H1 (cell line): ENCODE measurements at regions not wholly inside any gene's neighbourhood (a gene's known extent, or its start where the extent isn't known, plus 50 kb on each side); places are given as distances from the start of the nearest gene placed in this dataset.

Experiments
- CTCF ChIA-PET: fragments of 300-600 bp; sonication (Branson Sonifier 250); formaldehyde crosslinking; loops from one replicate; lab custom pipeline; 2021; ENCODE audit not compliant: partially characterized antibody; lab: Charles Lee
- POLR2A ChIA-PET: fragments of 300-600 bp; sonication (Branson Sonifier 250); formaldehyde crosslinking; loops from one replicate; lab custom pipeline; 2021; ENCODE audit warnings: inconsistent platforms; ENCODE audit not compliant: partially characterized antibody; lab: Charles Lee
- DNase-seq, 2 experiments: peaks; one replicate each; pipeline versions ENCODE4 v3.0.0 to v3.0.0-alpha.2; 2010 to 2022; ENCODE audit warnings: low spot score in 2 of 2, low read depth in 1 of 2, mixed read lengths in 1 of 2
- FAIRE-seq: peaks from 2 replicates; lab custom pipeline; 2011; peaks lifted over from hg19 to GRCh38; lab: Jason Lieb, UNC
- H2AFZ ChIP-seq: 2 replicates; pipeline ENCODE4 v1.8.1; 2012; ENCODE audit warnings: low read length, inconsistent platforms
- H2AK5ac ChIP-seq: 2 replicates; pipeline ENCODE4 v1.6.1; 2013; ENCODE audit warnings: low read depth, low read length
- H2BK120ac ChIP-seq: replicated peaks from 2 replicates; pipeline ENCODE3; 2013; ENCODE audit warnings: low read depth, low read length, inconsistent platforms
- H2BK12ac ChIP-seq: 2 replicates; pipeline ENCODE4 v1.6.1; 2013; ENCODE audit warnings: low read depth, low read length
- H2BK15ac ChIP-seq: 2 replicates; pipeline ENCODE4 v1.6.1; 2013; ENCODE audit warnings: low read length
- H2BK20ac ChIP-seq: 2 replicates; pipeline ENCODE4 v1.6.1; 2013; ENCODE audit warnings: low read length
- H2BK5ac ChIP-seq: 2 replicates; pipeline ENCODE4 v1.6.1; 2013; ENCODE audit warnings: low read depth, low read length
- H3K14ac ChIP-seq: 2 replicates; pipeline ENCODE4 v1.6.1; 2013; ENCODE audit warnings: inconsistent platforms; ENCODE audit not compliant: insufficient read length
- H3K18ac ChIP-seq: 2 replicates; pipeline ENCODE4 v1.6.1; 2013; ENCODE audit warnings: low read length; ENCODE audit errors: extremely low read depth
- H3K23ac ChIP-seq: 2 replicates; pipeline ENCODE4 v1.6.1; 2013; ENCODE audit warnings: inconsistent platforms; ENCODE audit not compliant: insufficient read length
- H3K23me2 ChIP-seq: 2 replicates; pipeline ENCODE4 v1.6.1; 2013; ENCODE audit warnings: low read depth, low read length
- H3K27ac ChIP-seq: 2 replicates; pipeline ENCODE4 v1.6.1; 2011; ENCODE audit warnings: low read depth, low read length, inconsistent platforms
- H3K27me3 ChIP-seq, 4 experiments: replicated peaks in 1 of 4; 1 replicate in 1 of 4; 2 replicates in 3 of 4; pipeline versions ENCODE4 v1.6.1 to v1.8.1; 2011 to 2013; ENCODE audit warnings: low read length in 3 of 4, mild to moderate bottlenecking in 3 of 4, inconsistent platforms in 2 of 4, mixed read lengths in 2 of 4, moderate library complexity in 1 of 4; ENCODE audit not compliant: control insufficient read depth in 3 of 4, insufficient read depth in 3 of 4; ENCODE audit errors: extremely low read depth in 1 of 4
- H3K36me3 ChIP-seq, 4 experiments: 2 replicates each; pipeline versions ENCODE4 v1.6.1 to v1.8.1; 2011 to 2013; ENCODE audit warnings: mild to moderate bottlenecking in 4 of 4, low read length in 3 of 4, moderate library complexity in 2 of 4, control low read depth in 1 of 4, inconsistent platforms in 1 of 4; ENCODE audit not compliant: insufficient read depth in 4 of 4, control insufficient read depth in 2 of 4
- H3K4ac ChIP-seq: replicated peaks from 2 replicates; pipeline ENCODE3; 2013; ENCODE audit warnings: low read length, low read depth, mixed read lengths, inconsistent platforms; ENCODE audit not compliant: insufficient read length
- H3K4me1 ChIP-seq, 4 experiments: replicated peaks in 1 of 4; 1 replicate in 1 of 4; 2 replicates in 3 of 4; pipeline versions ENCODE4 v1.6.1 to v1.8.1; 2011 to 2013; ENCODE audit warnings: low read length in 3 of 4, inconsistent platforms in 2 of 4, mixed read lengths in 1 of 4; ENCODE audit not compliant: insufficient read depth in 4 of 4, control insufficient read depth in 3 of 4
- H3K4me2 ChIP-seq, 2 experiments: 2 replicates each; pipeline versions ENCODE4 v1.6.1 to v1.8.1; 2011 to 2013; ENCODE audit warnings: low read depth in 2 of 2, low read length in 2 of 2, control low read depth in 1 of 2, inconsistent platforms in 1 of 2, mild to moderate bottlenecking in 1 of 2; ENCODE audit not compliant: insufficient read depth in 1 of 2
- H3K4me3 ChIP-seq, 4 experiments: fragments of 200-600, 300-600 bp in 1 of 4; sonication (generic), shearing (Covaris generic), sonication (Bioruptor Twin) in 1 of 4; 2 replicates each; pipeline versions ENCODE4 v1.5.1 to v1.8.1; 2011 to 2016; ENCODE audit warnings: low read length in 4 of 4, low read depth in 3 of 4, control low read depth in 2 of 4, inconsistent platforms in 2 of 4, mild to moderate bottlenecking in 2 of 4, mixed read lengths in 1 of 4, moderate library complexity in 1 of 4; ENCODE audit not compliant: insufficient read depth in 2 of 4; ENCODE audit errors: extremely low read depth in 1 of 4
- H3K56ac ChIP-seq: replicated peaks from 2 replicates; pipeline ENCODE3; 2013; ENCODE audit warnings: low read depth, mild to moderate bottlenecking, mixed read lengths, low read length, inconsistent platforms; ENCODE audit not compliant: insufficient read length
- H3K79me1 ChIP-seq: 2 replicates; pipeline ENCODE4 v1.6.1; 2013; ENCODE audit warnings: low read depth, low read length, control low read depth
- H3K79me2 ChIP-seq, 2 experiments: 2 replicates each; pipeline versions ENCODE4 v1.6.1 to v1.8.1; 2012 to 2013; ENCODE audit warnings: low read length in 2 of 2, mild to moderate bottlenecking in 2 of 2, inconsistent platforms in 1 of 2; ENCODE audit not compliant: insufficient read depth in 2 of 2, control insufficient read depth in 1 of 2
- H3K9ac ChIP-seq, 4 experiments: replicated peaks in 1 of 4; 1 replicate in 1 of 4; 2 replicates in 3 of 4; pipeline versions ENCODE4 v1.6.1 to v1.8.1; 2011 to 2013; ENCODE audit warnings: low read depth in 3 of 4, low read length in 3 of 4, control low read depth in 2 of 4, mild to moderate bottlenecking in 2 of 4, moderate library complexity in 2 of 4, inconsistent platforms in 1 of 4; ENCODE audit errors: extremely low read depth in 1 of 4
- H3K9me3 ChIP-seq, 2 experiments: 2 replicates each; pipeline versions ENCODE4 v1.6.1 to v1.8.1; 2012 to 2013; ENCODE audit warnings: mild to moderate bottlenecking in 2 of 2, moderate library complexity in 2 of 2, control low read depth in 1 of 2, inconsistent platforms in 1 of 2, low read depth in 1 of 2, low read length in 1 of 2, mixed read lengths in 1 of 2; ENCODE audit not compliant: insufficient read depth in 2 of 2
- H4K20me1 ChIP-seq, 2 experiments: replicated peaks in 1 of 2; 2 replicates each; pipeline versions ENCODE3 to v1.8.1; 2011 to 2013; ENCODE audit warnings: inconsistent platforms in 2 of 2, low read length in 2 of 2, mild to moderate bottlenecking in 1 of 2; ENCODE audit not compliant: insufficient read depth in 2 of 2, control insufficient read depth in 1 of 2
- H4K5ac ChIP-seq: 2 replicates; pipeline ENCODE4 v1.6.1; 2013; ENCODE audit warnings: low read length, low read depth, mixed read lengths, inconsistent platforms; ENCODE audit not compliant: insufficient read length
- H4K8ac ChIP-seq: 2 replicates; pipeline ENCODE4 v1.8.0; 2013; ENCODE audit warnings: mild to moderate bottlenecking, moderate library complexity, low read length, inconsistent platforms; ENCODE audit not compliant: insufficient read depth; ENCODE audit errors: extremely low read depth
- H4K91ac ChIP-seq: replicated peaks from 2 replicates; pipeline ENCODE3; 2013; ENCODE audit warnings: low read length, mixed read lengths, inconsistent platforms; ENCODE audit not compliant: insufficient read length
- ATF3 ChIP-seq: IDR thresholded peaks from 2 replicates; pipeline ENCODE4 v1.6.1; 2011; ENCODE audit warnings: low read depth, mild to moderate bottlenecking, low read length; ENCODE audit not compliant: insufficient read depth
- CEBPB ChIP-seq: IDR thresholded peaks from 2 replicates; pipeline ENCODE4 v1.6.1; 2012; ENCODE audit warnings: low read depth, low read length
- CREB1 ChIP-seq: IDR thresholded peaks from 2 replicates; pipeline ENCODE4 v1.6.1; 2012; ENCODE audit warnings: inconsistent platforms
- CTBP2 ChIP-seq: IDR thresholded peaks from 2 replicates; pipeline ENCODE4 v1.7.0; 2011; ENCODE audit warnings: borderline replicate concordance, mild to moderate bottlenecking, moderate library complexity, mixed read lengths, low read length; ENCODE audit not compliant: insufficient read depth, insufficient read length
- EZH2 ChIP-seq: fragments of 200-600 bp; sonication (generic); IDR thresholded peaks from 2 replicates; pipeline ENCODE4 v1.7.1; 2012; ENCODE audit warnings: low read depth, mild to moderate bottlenecking, moderate library complexity, low read length, inconsistent platforms; ENCODE audit not compliant: severe bottlenecking
- FOSL1 ChIP-seq: IDR thresholded peaks from 2 replicates; pipeline ENCODE4 v1.6.1; 2011; ENCODE audit warnings: mild to moderate bottlenecking, low read depth, low read length, moderate library complexity; ENCODE audit not compliant: insufficient read depth
- HDAC6 ChIP-seq: IDR thresholded peaks from one replicate; pipeline ENCODE4 v1.7.1; 2012; ENCODE audit warnings: low read depth, mild to moderate bottlenecking, inconsistent platforms, low read length, moderate library complexity
- JUND ChIP-seq: IDR thresholded peaks from 2 replicates; pipeline ENCODE4 v1.6.1; 2011; ENCODE audit warnings: mild to moderate bottlenecking, improper control_type of control experiment, low read length
- KDM4A ChIP-seq: IDR thresholded peaks from one replicate; pipeline ENCODE4 v1.7.1; 2012; ENCODE audit warnings: low read depth, mild to moderate bottlenecking, moderate library complexity, low read length, inconsistent platforms; ENCODE audit not compliant: severe bottlenecking
- MAX ChIP-seq: IDR thresholded peaks from 2 replicates; pipeline ENCODE4 v1.6.1; 2012; ENCODE audit warnings: inconsistent platforms
- POLR2A ChIP-seq, 2 experiments: IDR thresholded peaks; 1 replicate in 1 of 2; 2 replicates in 1 of 2; pipeline ENCODE4 v1.6.1; 2011; ENCODE audit warnings: low read depth in 2 of 2, low read length in 2 of 2, mild to moderate bottlenecking in 2 of 2; ENCODE audit errors: control extremely low read depth in 1 of 2
- RFX5 ChIP-seq: IDR thresholded peaks from 2 replicates; pipeline ENCODE4 v1.6.1; 2011; ENCODE audit warnings: low read depth, low read length, improper control_type of control experiment, borderline replicate concordance
- SAP30 ChIP-seq: fragments of 300-600 bp; sonication (generic); IDR thresholded peaks from 2 replicates; pipeline ENCODE4 v1.7.1; 2012; ENCODE audit warnings: low read length, moderate library complexity, mild to moderate bottlenecking, inconsistent platforms; ENCODE audit not compliant: insufficient read depth, insufficient replicate concordance
- SIX5 ChIP-seq: IDR thresholded peaks from 2 replicates; pipeline ENCODE4 v1.6.1; 2011; ENCODE audit warnings: mild to moderate bottlenecking, low read depth, low read length
- SRF ChIP-seq: IDR thresholded peaks from 2 replicates; pipeline ENCODE4 v1.6.1; 2011; ENCODE audit warnings: mild to moderate bottlenecking, low read depth, low read length, moderate library complexity
- TAF1 ChIP-seq: IDR thresholded peaks from 2 replicates; pipeline ENCODE4 v1.6.1; 2011; ENCODE audit warnings: mild to moderate bottlenecking, low read depth, low read length
- WGBS, 2 experiments: shearing (Covaris generic) in 1 of 2; methylation state at CpG; one replicate each; pipeline versions ENCODE4 v1.1.6 to v1.1.7; 2013 to 2015; ENCODE audit warnings: low lambda C conversion rate in 2 of 2, mixed read lengths in 2 of 2, inconsistent platforms in 1 of 2, low coverage in 1 of 2, missing lambda C conversion rate in 1 of 2; ENCODE audit not compliant: insufficient replicate concordance in 2 of 2, insufficient coverage in 1 of 2, insufficient read length in 1 of 2; ENCODE audit errors: extremely low coverage in 1 of 2, missing lambda C conversion rate in 1 of 2; 5-methylcytosine and 5-hydroxymethylcytosine counted together

GRCh38 chrX:67296395-67296794, 247.4 kb upstream of the AR start:
- no peak overlapping the region for H4K5ac ChIP-seq
- no peak overlapping the region for H3K23ac ChIP-seq
- H2BK120ac ChIP-seq, result no peak overlapping the region
- WGBS, 2 experiments, result 100% methylated on average over 1 of the region's 1 CpG; no CpG with 5 or more reads in 1 of the 2 experiments
- no peaks in the 10 kb centered on the region for H3K36me3 ChIP-seq
- H2BK5ac ChIP-seq, result no peak overlapping the region
- ChIA-PET CTCF (no interaction called here), POLR2A (no interaction called here)
- no peak overlapping the region for H2AFZ ChIP-seq
- no peak overlapping the region for H3K14ac ChIP-seq
- no peaks in the 10 kb centered on the region for H3K23me2 ChIP-seq
- H3K27ac ChIP-seq, result no peak overlapping the region
- no peaks in the 10 kb centered on the region for H3K4me1 ChIP-seq
- no peaks in the 10 kb centered on the region for H3K9me3 ChIP-seq
- H3K4ac ChIP-seq, result no peak overlapping the region
- H2BK15ac ChIP-seq, result no peak overlapping the region
- H2BK12ac ChIP-seq, result no peak overlapping the region
- no peak overlapping the region for H3K18ac ChIP-seq
- H3K9ac ChIP-seq, result no peak overlapping the region
- no peak overlapping the region for H2BK20ac ChIP-seq
- no peaks in the 10 kb centered on the region for H3K79me2 ChIP-seq
- no peaks in the 10 kb centered on the region for H3K79me1 ChIP-seq
- FAIRE-seq (no peak), DNase-seq (no peak)
- no peak overlapping the region for H3K56ac ChIP-seq
- H3K4me3 ChIP-seq, result no peak overlapping the region
- H4K20me1 ChIP-seq, result no peaks in the 10 kb centered on the region
- H3K4me2 ChIP-seq, result no peak overlapping the region
- H2AK5ac ChIP-seq, result no peak overlapping the region
- no peak overlapping the region for H4K8ac ChIP-seq
- no peaks in the 10 kb centered on the region for H3K27me3 ChIP-seq
- no peak overlapping the region for H4K91ac ChIP-seq
- TF ChIP-seq POLR2A (IDR thresholded peaks at IDR 0.05; ENCODE audit: control extremely low read depth in 1 of 2, low read depth in 2 of 2, low read length in 2 of 2), result no peak
- TF ChIP-seq RFX5, result no peak
- no peak for TF ChIP-seq FOSL1
- TF ChIP-seq CTBP2, result no peak
- TF ChIP-seq HDAC6, result no peak
- TF ChIP-seq CREB1, result no peak
- TF ChIP-seq SAP30, result no peak
- TF ChIP-seq SIX5, result no peak
- no peak for TF ChIP-seq JUND
- no peak for TF ChIP-seq EZH2
- no peak for TF ChIP-seq SRF
- TF ChIP-seq CEBPB, result no peak
- TF ChIP-seq ATF3, result no peak
- TF ChIP-seq MAX, result no peak
- no peak for TF ChIP-seq TAF1
- no peak for TF ChIP-seq KDM4A
